HG03565 (cell line): ENCODE measurements at regions not wholly inside any gene's neighbourhood (a gene's known extent, or its start where the extent isn't known, plus 50 kb on each side); places are given as distances from the start of the nearest gene placed in this dataset.

ENCODE experiments used
- ATAC-seq: cut with Tn5 transposase; IDR thresholded peaks from one replicate; pipeline ENCODE4 v1.9.1; 2021; ENCODE audit warnings: mild to moderate bottlenecking, moderate library complexity; ENCODE audit not compliant: unreplicated experiment

GRCh38 chr1:208880433-208881100 lies 636.4 kb upstream of the PLXNA2 start:
- no peak for ATAC-seq

- ATAC-seq, result no peak
Observed at GRCh38 chr1:208885060-208885459, 640.9 kb upstream of the PLXNA2 start.

GRCh38 chr1:208885650-208886049 lies 641.5 kb upstream of the PLXNA2 start:
- ATAC-seq, result no peak

GRCh38 chr1:208888376-208888775 lies 644.2 kb upstream of the PLXNA2 start:
- ATAC-seq, result no peak

- no peak for ATAC-seq
Observed at GRCh38 chr1:208892147-208892546, 648.0 kb upstream of the PLXNA2 start.

GRCh38 chr1:208893251-208893650 lies 649.1 kb upstream of the PLXNA2 start:
- no peak for ATAC-seq

- no peak for ATAC-seq
Observed at GRCh38 chr1:208895181-208895580, 651.0 kb upstream of the PLXNA2 start.

GRCh38 chr1:208895820-208896219 lies 651.6 kb upstream of the PLXNA2 start:
- no peak for ATAC-seq

GRCh38 chr1:208896768-208897167 lies 652.6 kb upstream of the PLXNA2 start:
- no peak for ATAC-seq

- no peak for ATAC-seq
Observed at GRCh38 chr1:208899438-208899837, 655.3 kb upstream of the PLXNA2 start.

- no peak for ATAC-seq
Observed at GRCh38 chr1:208903251-208903905, 659.2 kb upstream of the PLXNA2 start.

- ATAC-seq, result no peak
Observed at GRCh38 chr1:208907790-208908189, 663.6 kb upstream of the PLXNA2 start.

- ATAC-seq, result no peak
Observed at GRCh38 chr1:208909011-208909984, 665.1 kb upstream of the PLXNA2 start.

- ATAC-seq, result no peak
Observed at GRCh38 chr1:208910161-208910560, 666.0 kb upstream of the PLXNA2 start.

- ATAC-seq, result no peak
Observed at GRCh38 chr1:208917281-208917680, 666.2 kb upstream of the CAMK1G start.

GRCh38 chr1:208917723-208918122 lies 665.8 kb upstream of the CAMK1G start:
- no peak for ATAC-seq

- ATAC-seq, result no peak
Observed at GRCh38 chr1:208918160-208918559, 665.4 kb upstream of the CAMK1G start.

GRCh38 chr1:208919371-208919770 lies 664.1 kb upstream of the CAMK1G start:
- no peak for ATAC-seq

GRCh38 chr1:208921259-208921658 lies 662.3 kb upstream of the CAMK1G start:
- ATAC-seq, result no peak

GRCh38 chr1:208923456-208923855 lies 660.1 kb upstream of the CAMK1G start:
- ATAC-seq, result no peak

- ATAC-seq, result no peak
Observed at GRCh38 chr1:208923946-208924720, 659.4 kb upstream of the CAMK1G start.
